NCI-H2107 treated with DMSO at 0.1 percent for 48 hours (cell line): ENCODE measurements at regions not wholly inside any gene's neighbourhood (a gene's known extent, or its start where the extent isn't known, plus 50 kb on each side); places are given as distances from the start of the nearest gene placed in this dataset.
"Not testable (repeated sequence)": the region's sequence is repeated elsewhere in the genome, so short reads cannot be mapped to it uniquely, and the experiment has no call there.

Experiments used
- DNase-seq: peaks from one replicate; lab custom pipeline; 2025; ENCODE audit not compliant: unreplicated experiment; lab: John Stamatoyannopoulos, UW

GRCh38 chr2:150859877-150860276, 372.4 kb upstream of the RND3 start:
- no peak for DNase-seq

- DNase-seq = no peak
These were observed 371.7 kb upstream of the RND3 start for GRCh38 chr2:150859162-150859561.

- DNase-seq = no peak
These were observed 370.9 kb upstream of the RND3 start for GRCh38 chr2:150858382-150858781.

- no peak for DNase-seq
These were observed 369.3 kb upstream of the RND3 start for GRCh38 chr2:150856596-150857281.

GRCh38 chr2:150853263-150853662, 365.8 kb upstream of the RND3 start:
- DNase-seq = no peak

- no peak for DNase-seq
These were observed 363.2 kb upstream of the RND3 start for GRCh38 chr2:150850641-150851040.

- no peak for DNase-seq
These were observed 360.1 kb upstream of the RND3 start for GRCh38 chr2:150847578-150847977.

- no peak for DNase-seq
These were observed 359.2 kb upstream of the RND3 start for GRCh38 chr2:150846691-150847090.

- no peak for DNase-seq
These were observed 345.2 kb upstream of the RND3 start for GRCh38 chr2:150832686-150833085.

- DNase-seq = no peak
These were observed 336.7 kb upstream of the RND3 start for GRCh38 chr2:150824118-150824517.

- no peak for DNase-seq
These were observed 330.0 kb upstream of the RND3 start for GRCh38 chr2:150817422-150817821.

- no peak for DNase-seq
These were observed 325.3 kb upstream of the RND3 start for GRCh38 chr2:150812664-150813367.

GRCh38 chr2:150812066-150812465, 324.6 kb upstream of the RND3 start:
- no peak for DNase-seq

- no peak for DNase-seq
These were observed 323.9 kb upstream of the RND3 start for GRCh38 chr2:150811259-150811855.

GRCh38 chr2:150809103-150809502, 321.6 kb upstream of the RND3 start:
- no peak for DNase-seq

- DNase-seq = no peak
These were observed 318.9 kb upstream of the RND3 start for GRCh38 chr2:150806336-150806735.

- DNase-seq = no peak
These were observed 316.4 kb upstream of the RND3 start for GRCh38 chr2:150803689-150804398.

GRCh38 chr2:150802635-150803034, 315.2 kb upstream of the RND3 start:
- DNase-seq = no peak

- DNase-seq = not testable (repeated sequence)
These were observed 308.8 kb upstream of the RND3 start for GRCh38 chr2:150796236-150796635.

- DNase-seq = no peak
These were observed 305.4 kb upstream of the RND3 start for GRCh38 chr2:150792780-150793300.

GRCh38 chr2:150791567-150791966, 304.1 kb upstream of the RND3 start:
- DNase-seq = no peak
